ENCODE measurements at regions not wholly inside any gene's neighbourhood (a gene's known extent, or its start where the extent isn't known, plus 50 kb on each side); places are given as distances from the start of the nearest gene placed in this dataset.

DNA sequence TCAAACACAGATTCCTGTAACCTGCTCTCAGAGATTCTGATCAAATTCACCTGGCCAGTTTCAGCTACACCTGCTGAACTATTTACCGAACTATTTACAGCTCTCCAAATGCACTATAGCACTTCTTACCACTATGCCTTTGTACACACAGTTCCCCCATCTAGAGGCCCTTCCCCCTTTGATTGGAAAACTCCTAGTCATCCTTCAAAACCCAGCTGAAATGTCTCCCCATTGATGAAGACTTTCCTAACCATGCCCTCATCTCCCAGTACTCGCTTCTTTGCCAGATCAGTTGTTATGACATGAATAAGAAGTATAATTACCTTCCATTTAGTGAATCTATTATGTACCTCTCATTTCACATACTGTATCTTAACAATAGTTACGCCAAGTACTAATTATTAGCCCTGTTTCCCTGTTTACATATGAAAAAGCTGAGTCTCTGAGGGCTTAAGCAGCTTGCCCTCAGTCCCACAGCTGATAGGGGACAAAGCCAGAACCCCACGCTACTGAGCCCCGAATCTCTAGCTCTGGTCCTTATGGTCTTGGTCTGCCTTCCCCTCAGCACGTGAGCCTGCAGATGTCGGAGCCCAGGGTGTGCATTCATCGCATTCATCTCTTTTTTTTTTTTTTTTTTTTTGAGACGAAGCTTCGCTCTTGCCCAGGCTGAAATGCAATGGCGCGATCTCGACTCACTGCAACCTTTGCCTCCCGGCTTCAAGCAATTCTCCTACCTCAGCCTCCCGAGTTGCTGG is 64.7 kb upstream of the ASAP2 start:
- DNase-seq (ENCODE audit: low spot score) (no peak), FAIRE-seq (no peak), ATAC-seq (no peak)
- no peak overlapping the region for H3K9ac ChIP-seq (ENCODE audit: insufficient read depth, low read depth, low read length)
- H4K20me1 ChIP-seq (ENCODE audit: insufficient read depth, low read length) = no peaks in the 10 kb centered on the region
- H3K9me3 ChIP-seq (ENCODE audit: low read length) = no peaks in the 10 kb centered on the region
- in situ Hi-C loops (cut with HindIII; ENCODE audit: extremely low pct_ligation_motif_present, low pct_unique_long_range_greater_than_20kb) = loop anchor here (10.0 kb wide), 4 partner anchors 63 to 293 kb away; partner anchors contain the start of gene ASAP2
- H3K27ac ChIP-seq (ENCODE audit: extremely low read length, insufficient read depth, low read length) = no peak overlapping the region
- H3K36me3 ChIP-seq (replicated peaks in 1 of 2; ENCODE audit: control insufficient read depth in 1 of 2, insufficient read depth in 2 of 2, low read length in 2 of 2) = no peaks in the 10 kb centered on the region
- peaks cover 3 to 27% of the 10 kb centered on the region in 2 experiments; a peak in 3 of 5 replicates for H3K27me3 ChIP-seq (ENCODE audit: control insufficient read depth in 1 of 2, insufficient read depth in 2 of 2, low read length in 2 of 2)
- 54% methylated on average over 15 of the region's 15 CpGs for WGBS (ENCODE audit: low lambda C conversion rate)
- H3K4me1 ChIP-seq (ENCODE audit: insufficient read depth, low read length) = peaks cover 52% of the 10 kb centered on the region
- intact Hi-C loops (cut with micrococcal nuclease; ENCODE audit: unreplicated experiment) = loop anchor here (1.0 to 2.0 kb wide), 3 partner anchors 65 to 294 kb away; partner anchors contain the start of gene ASAP2
- no peak overlapping the region for H2AFZ ChIP-seq (ENCODE audit: low read length)
- no peak overlapping the region; a peak in 1 of 6 replicates for H3K4me3 ChIP-seq (replicated peaks in 1 of 3; ENCODE audit: insufficient read depth in 1 of 3, low read depth in 2 of 3, low read length in 3 of 3)
- no TSS peak for BruUV-seq (replicated peaks)
- H3K4me2 ChIP-seq (ENCODE audit: low read depth, low read length) = peak overlapping the region; percentile 99
- POLR2A ChIA-PET = interaction anchor here (0.7 to 2.0 kb wide), 3 partner anchors 25 to 246 kb away, joined by 3 to 6 read pairs (median 5); no protein-coding TSS in a partner anchor
- CTCF ChIA-PET (ENCODE audit: low intra/inter-chr PET ratio, low total read pairs) = interaction anchor here (1.1 to 2.4 kb wide), 5 partner anchors 64 to 295 kb away, joined by 4 to 16 read pairs (median 9); partner anchors contain the start of gene ASAP2
- no peaks in the 10 kb centered on the region for H3K79me2 ChIP-seq (ENCODE audit: insufficient read depth, low read length)
- TF ChIP-seq ZBTB21 (CRISPR knock-in tag; IDR thresholded peaks at IDR 0.05) (no peak), MTERF4 (CRISPR knock-in tag; IDR thresholded peaks at IDR 0.05) (no peak), SETDB1 (CRISPR knock-in tag; IDR thresholded peaks at IDR 0.05; ENCODE audit: borderline replicate concordance) (no peak), ZFP41 (CRISPR knock-in tag; IDR thresholded peaks at IDR 0.05; ENCODE audit: borderline replicate concordance) (no peak), MAF1 (CRISPR knock-in tag; IDR thresholded peaks at IDR 0.05; ENCODE audit: borderline replicate concordance) (no peak), ZNF362 (CRISPR knock-in tag; IDR thresholded peaks at IDR 0.05; ENCODE audit: borderline replicate concordance) (no peak), SMARCC2 (IDR thresholded peaks at IDR 0.05) (no peak), ZSCAN21 (CRISPR knock-in tag; IDR thresholded peaks at IDR 0.05; ENCODE audit: borderline replicate concordance) (no peak), YEATS4 (CRISPR knock-in tag; IDR thresholded peaks at IDR 0.05; ENCODE audit: borderline replicate concordance) (no peak), MBNL3 (CRISPR knock-in tag; conservative IDR thresholded peaks at IDR 0.05) (no peak), NPAS2 (CRISPR knock-in tag; IDR thresholded peaks at IDR 0.05; ENCODE audit: borderline replicate concordance) (no peak), TOPORS (CRISPR knock-in tag; IDR thresholded peaks at IDR 0.05) (no peak), PLSCR1 (CRISPR knock-in tag; IDR thresholded peaks at IDR 0.05; ENCODE audit: borderline replicate concordance) (no peak)
- TF ChIP-seq, protein P1, sequence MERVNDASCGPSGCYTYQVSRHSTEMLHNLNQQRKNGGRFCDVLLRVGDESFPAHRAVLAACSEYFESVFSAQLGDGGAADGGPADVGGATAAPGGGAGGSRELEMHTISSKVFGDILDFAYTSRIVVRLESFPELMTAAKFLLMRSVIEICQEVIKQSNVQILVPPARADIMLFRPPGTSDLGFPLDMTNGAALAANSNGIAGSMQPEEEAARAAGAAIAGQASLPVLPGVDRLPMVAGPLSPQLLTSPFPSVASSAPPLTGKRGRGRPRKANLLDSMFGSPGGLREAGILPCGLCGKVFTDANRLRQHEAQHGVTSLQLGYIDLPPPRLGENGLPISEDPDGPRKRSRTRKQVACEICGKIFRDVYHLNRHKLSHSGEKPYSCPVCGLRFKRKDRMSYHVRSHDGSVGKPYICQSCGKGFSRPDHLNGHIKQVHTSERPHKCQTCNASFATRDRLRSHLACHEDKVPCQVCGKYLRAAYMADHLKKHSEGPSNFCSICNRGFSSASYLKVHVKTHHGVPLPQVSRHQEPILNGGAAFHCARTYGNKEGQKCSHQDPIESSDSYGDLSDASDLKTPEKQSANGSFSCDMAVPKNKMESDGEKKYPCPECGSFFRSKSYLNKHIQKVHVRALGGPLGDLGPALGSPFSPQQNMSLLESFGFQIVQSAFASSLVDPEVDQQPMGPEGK (CRISPR knock-in tag; IDR thresholded peaks at IDR 0.05) = no peak
- TF ChIP-seq, protein P2, sequence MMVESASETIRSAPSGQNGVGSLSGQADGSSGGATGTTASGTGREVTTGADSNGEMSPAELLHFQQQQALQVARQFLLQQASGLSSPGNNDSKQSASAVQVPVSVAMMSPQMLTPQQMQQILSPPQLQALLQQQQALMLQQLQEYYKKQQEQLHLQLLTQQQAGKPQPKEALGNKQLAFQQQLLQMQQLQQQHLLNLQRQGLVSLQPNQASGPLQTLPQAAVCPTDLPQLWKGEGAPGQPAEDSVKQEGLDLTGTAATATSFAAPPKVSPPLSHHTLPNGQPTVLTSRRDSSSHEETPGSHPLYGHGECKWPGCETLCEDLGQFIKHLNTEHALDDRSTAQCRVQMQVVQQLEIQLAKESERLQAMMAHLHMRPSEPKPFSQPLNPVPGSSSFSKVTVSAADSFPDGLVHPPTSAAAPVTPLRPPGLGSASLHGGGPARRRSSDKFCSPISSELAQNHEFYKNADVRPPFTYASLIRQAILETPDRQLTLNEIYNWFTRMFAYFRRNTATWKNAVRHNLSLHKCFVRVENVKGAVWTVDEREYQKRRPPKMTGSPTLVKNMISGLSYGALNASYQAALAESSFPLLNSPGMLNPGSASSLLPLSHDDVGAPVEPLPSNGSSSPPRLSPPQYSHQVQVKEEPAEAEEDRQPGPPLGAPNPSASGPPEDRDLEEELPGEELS (CRISPR knock-in tag; IDR thresholded peaks at IDR 0.05) = no peak

All from HepG2 (cell line).